K562 (cell line): ENCODE measurements at regions not wholly inside any gene's neighbourhood (a gene's known extent, or its start where the extent isn't known, plus 50 kb on each side); places are given as distances from the start of the nearest gene placed in this dataset.

Source experiments
- ATAC-seq: fragments of 200-7000 bp; cut with Tn5 transposase; 3 replicates; pipeline ENCODE4 v1.9.1; 2020; ENCODE audit warnings: moderate library complexity
- BruUV-seq: library from RNA; stranded (reverse); fragments of 400-500 nt; replicated peaks from 2 replicates; lab custom pipeline; 2021; lab: Mats Ljungman, UMichigan
- CTCF ChIA-PET: fragments of 300-600 bp; formaldehyde crosslinking; extraction: SDS; loops from one replicate; lab custom pipeline; 2021; ENCODE audit warnings: low intra/inter-chr PET ratio; lab: Yijun Ruan, JAX
- POLR2A ChIA-PET: fragments of 300-600, 350-650 bp; sonication (Branson Sonifier 250); formaldehyde crosslinking; extraction: SDS; loops from one replicate; lab custom pipeline; 2021; ENCODE audit warnings: antibody characterized with exemption, inconsistent platforms; lab: Yijun Ruan, JAX
- DNase-seq, 4 experiments: peaks; one replicate each; pipeline versions ENCODE4 v3.0.0 to v3.0.0-alpha.2; 2011 to 2018; ENCODE audit warnings: low spot score in 3 of 4, mixed read lengths in 3 of 4; ENCODE audit errors: extremely low read depth in 1 of 4
- FAIRE-seq: peaks from 2 replicates; lab custom pipeline; 2011; peaks lifted over from hg19 to GRCh38; lab: Jason Lieb, UNC
- H2AFZ ChIP-seq: 2 replicates; pipeline ENCODE4 v1.6.0; 2011; ENCODE audit warnings: low read depth, low read length, control low read depth, inconsistent platforms
- H3K27ac ChIP-seq: fragments of 200-600 bp; 3 replicates; pipeline ENCODE4 v1.8.0; 2011; ENCODE audit warnings: low read depth, mild to moderate bottlenecking, control low read depth, inconsistent platforms, low read length, moderate library complexity, mixed read lengths; ENCODE audit errors: extremely low read depth
- H3K27me3 ChIP-seq, 2 experiments: fragments of 300-600 bp in 1 of 2; 2 replicates in 1 of 2; 3 replicates in 1 of 2; pipeline versions ENCODE4 v1.6.0 to v1.8.0; 2011; ENCODE audit warnings: inconsistent platforms in 2 of 2, low read length in 2 of 2, mild to moderate bottlenecking in 1 of 2, mixed read lengths in 1 of 2, moderate library complexity in 1 of 2; ENCODE audit not compliant: control insufficient read depth in 2 of 2, insufficient read depth in 2 of 2
- H3K36me3 ChIP-seq: fragments of 300-600 bp; 3 replicates; pipeline ENCODE4 v1.8.0; 2011; ENCODE audit warnings: mild to moderate bottlenecking, low read length, inconsistent platforms; ENCODE audit not compliant: control insufficient read depth, insufficient read depth
- H3K4me1 ChIP-seq, 2 experiments: fragments of 200-600 bp in 1 of 2; replicated peaks in 1 of 2; 2 replicates in 1 of 2; 3 replicates in 1 of 2; pipeline versions ENCODE4 v1.5.1 to v1.8.0; 2011; ENCODE audit warnings: inconsistent platforms in 2 of 2, low read length in 2 of 2, mild to moderate bottlenecking in 1 of 2, mixed read lengths in 1 of 2, moderate library complexity in 1 of 2; ENCODE audit not compliant: control insufficient read depth in 2 of 2, insufficient read depth in 2 of 2
- H3K4me2 ChIP-seq: 2 replicates; pipeline ENCODE4 v1.6.1; 2011; ENCODE audit warnings: low read length, control low read depth, inconsistent platforms, mixed read lengths; ENCODE audit not compliant: insufficient read depth
- H3K4me3 ChIP-seq: fragments of 200-600 bp; sonication (generic), shearing (Covaris generic); 2 replicates; pipeline ENCODE4 v1.5.1; 2016; ENCODE audit warnings: control low read depth, inconsistent platforms
- H3K79me2 ChIP-seq: fragments of 200-600 bp; 3 replicates; pipeline ENCODE4 v1.8.0; 2011; ENCODE audit warnings: low read length, inconsistent platforms; ENCODE audit not compliant: control insufficient read depth, insufficient read depth
- H3K9ac ChIP-seq, 2 experiments: 2 replicates each; pipeline versions ENCODE4 v1.6.0 to v1.6.1; 2011; ENCODE audit warnings: low read depth in 2 of 2, low read length in 2 of 2, control low read depth in 1 of 2, inconsistent platforms in 1 of 2, mild to moderate bottlenecking in 1 of 2, mixed read lengths in 1 of 2; ENCODE audit not compliant: insufficient read depth in 1 of 2
- H3K9me1 ChIP-seq: one replicate; pipeline ENCODE4 v1.6.0; 2011; ENCODE audit warnings: inconsistent platforms, mild to moderate bottlenecking, low read length, moderate library complexity; ENCODE audit not compliant: control insufficient read depth, insufficient read depth
- H3K9me3 ChIP-seq: replicated peaks from 2 replicates; pipeline ENCODE4 v1.5.1; 2011; ENCODE audit warnings: low read depth, low read length, inconsistent platforms; ENCODE audit not compliant: control insufficient read depth, insufficient read depth
- H4K20me1 ChIP-seq: replicated peaks from 2 replicates; pipeline ENCODE4 v1.6.1; 2011; ENCODE audit warnings: low read length, inconsistent platforms, mixed read lengths; ENCODE audit not compliant: control insufficient read depth, insufficient read depth
- ATF7 ChIP-seq: fragments of 450-650 bp; IDR thresholded peaks from 2 replicates; pipeline ENCODE4 v1.7.1; 2014; ENCODE audit warnings: mild to moderate bottlenecking, moderate library complexity
- NBN ChIP-seq: fragments of 450-650 bp; IDR thresholded peaks from 2 replicates; pipeline ENCODE4 v1.6.1; 2016; ENCODE audit warnings: low read depth, mild to moderate bottlenecking
- RCOR1 ChIP-seq, 2 experiments: IDR thresholded peaks; 2 replicates each; pipeline ENCODE4 v1.6.1; 2012; ENCODE audit warnings: low read depth in 2 of 2, low read length in 2 of 2, borderline replicate concordance in 1 of 2, improper control_type of control experiment in 1 of 2
- ZNF347 ChIP-seq: fragments of 450-650 bp; formaldehyde crosslinking; IDR thresholded peaks from 2 replicates; pipeline ENCODE4 v1.4.0; 2020; ENCODE audit warnings: low read depth, mild to moderate bottlenecking, moderate library complexity
- WGBS: fragments of 100-300 bp; shearing (Covaris generic); methylation state at CpG from one replicate; pipeline ENCODE4 v1.1.6; 2016; ENCODE audit warnings: low coverage, mixed read lengths; ENCODE audit not compliant: insufficient coverage; ENCODE audit errors: missing lambda C conversion rate; 5-methylcytosine and 5-hydroxymethylcytosine counted together
- in situ Hi-C: fragments of 300-500 bp; cut with MboI; formaldehyde crosslinking; loops from 4 replicates; pipeline ENCODE4 v1.15.0; 2018; ENCODE audit warnings: inconsistent platforms, mixed read lengths
- intact Hi-C: fragments of 100-400 bp; cut with micrococcal nuclease; formaldehyde crosslinking; loops from 2 replicates; pipeline ENCODE4 v1.14.2; 2022
- TF ChIP-seq, protein P1 (sequence below): sonication (generic); formaldehyde crosslinking; IDR thresholded peaks from 2 replicates; pipeline ENCODE4 v1.8.0; 2023; ENCODE audit warnings: mild to moderate bottlenecking, missing genetic modification reagents
- TF ChIP-seq, protein P2 (sequence below): fragments of 250-450 bp; sonication (Bioruptor Pico); IDR thresholded peaks from 2 replicates; pipeline ENCODE4 v1.9.0; 2021; ENCODE audit warnings: mild to moderate bottlenecking

DNA sequence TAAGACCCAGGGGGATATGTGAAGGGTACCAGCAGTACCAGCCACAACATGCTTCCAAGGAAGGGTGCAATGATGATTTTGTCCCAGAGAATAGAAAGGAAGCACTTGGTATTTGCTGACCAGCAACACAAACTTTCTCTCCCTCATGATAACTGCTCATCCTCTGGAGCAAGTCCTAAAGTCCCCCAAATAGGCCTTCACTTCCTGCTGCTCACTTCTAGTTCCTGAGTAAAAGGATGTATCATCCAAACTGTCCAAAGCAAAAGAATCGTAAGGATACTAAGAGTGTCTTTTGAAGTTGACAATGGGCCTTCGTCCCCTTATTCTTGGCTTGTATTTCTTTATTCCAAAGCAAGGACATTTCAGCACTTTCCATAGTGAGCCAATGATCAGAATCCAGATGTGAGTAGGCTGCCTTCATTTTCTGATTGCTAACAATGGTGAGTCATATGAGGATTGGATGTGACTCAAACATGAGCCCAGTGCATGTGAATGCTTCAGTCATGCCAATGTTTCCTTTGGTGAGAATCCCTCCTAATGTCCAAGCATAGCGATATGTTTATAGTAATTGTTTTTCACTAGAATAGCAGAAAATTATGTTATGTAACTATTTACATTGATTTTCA, 243.4 kb upstream of the POU2AF2 start:
- Histone ChIP-seq H3K9ac (no peak overlapping the region), H3K36me3 (no peaks in the 10 kb centered on the region), H3K4me3 (no peak overlapping the region), H4K20me1 (no peaks in the 10 kb centered on the region), H3K4me2 (no peak overlapping the region), H3K9me3 (no peaks in the 10 kb centered on the region; the same call in 1 of the 2 replicates), H2AFZ (no peak overlapping the region), H3K79me2 (no peaks in the 10 kb centered on the region), H3K27me3 (no peaks in the 10 kb centered on the region), H3K4me1 (no peaks in the 10 kb centered on the region), H3K27ac (no peak overlapping the region), H3K9me1 (no peaks in the 10 kb centered on the region)
- TF ChIP-seq NBN (no peak), ZNF347 (CRISPR knock-in tag) (no peak), RCOR1 (IDR thresholded peaks at IDR 0.05; ENCODE audit: borderline replicate concordance in 1 of 2, low read depth in 2 of 2, low read length in 2 of 2) (no peak), ATF7 (no peak)
- TF ChIP-seq, protein P1, sequence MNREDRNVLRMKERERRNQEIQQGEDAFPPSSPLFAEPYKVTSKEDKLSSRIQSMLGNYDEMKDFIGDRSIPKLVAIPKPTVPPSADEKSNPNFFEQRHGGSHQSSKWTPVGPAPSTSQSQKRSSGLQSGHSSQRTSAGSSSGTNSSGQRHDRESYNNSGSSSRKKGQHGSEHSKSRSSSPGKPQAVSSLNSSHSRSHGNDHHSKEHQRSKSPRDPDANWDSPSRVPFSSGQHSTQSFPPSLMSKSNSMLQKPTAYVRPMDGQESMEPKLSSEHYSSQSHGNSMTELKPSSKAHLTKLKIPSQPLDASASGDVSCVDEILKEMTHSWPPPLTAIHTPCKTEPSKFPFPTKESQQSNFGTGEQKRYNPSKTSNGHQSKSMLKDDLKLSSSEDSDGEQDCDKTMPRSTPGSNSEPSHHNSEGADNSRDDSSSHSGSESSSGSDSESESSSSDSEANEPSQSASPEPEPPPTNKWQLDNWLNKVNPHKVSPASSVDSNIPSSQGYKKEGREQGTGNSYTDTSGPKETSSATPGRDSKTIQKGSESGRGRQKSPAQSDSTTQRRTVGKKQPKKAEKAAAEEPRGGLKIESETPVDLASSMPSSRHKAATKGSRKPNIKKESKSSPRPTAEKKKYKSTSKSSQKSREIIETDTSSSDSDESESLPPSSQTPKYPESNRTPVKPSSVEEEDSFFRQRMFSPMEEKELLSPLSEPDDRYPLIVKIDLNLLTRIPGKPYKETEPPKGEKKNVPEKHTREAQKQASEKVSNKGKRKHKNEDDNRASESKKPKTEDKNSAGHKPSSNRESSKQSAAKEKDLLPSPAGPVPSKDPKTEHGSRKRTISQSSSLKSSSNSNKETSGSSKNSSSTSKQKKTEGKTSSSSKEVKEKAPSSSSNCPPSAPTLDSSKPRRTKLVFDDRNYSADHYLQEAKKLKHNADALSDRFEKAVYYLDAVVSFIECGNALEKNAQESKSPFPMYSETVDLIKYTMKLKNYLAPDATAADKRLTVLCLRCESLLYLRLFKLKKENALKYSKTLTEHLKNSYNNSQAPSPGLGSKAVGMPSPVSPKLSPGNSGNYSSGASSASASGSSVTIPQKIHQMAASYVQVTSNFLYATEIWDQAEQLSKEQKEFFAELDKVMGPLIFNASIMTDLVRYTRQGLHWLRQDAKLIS (CRISPR knock-in tag): no peak
- TF ChIP-seq, protein P2, sequence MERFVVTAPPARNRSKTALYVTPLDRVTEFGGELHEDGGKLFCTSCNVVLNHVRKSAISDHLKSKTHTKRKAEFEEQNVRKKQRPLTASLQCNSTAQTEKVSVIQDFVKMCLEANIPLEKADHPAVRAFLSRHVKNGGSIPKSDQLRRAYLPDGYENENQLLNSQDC (CRISPR knock-in tag): no peak
- no TSS peak for BruUV-seq
- WGBS: 3% methylated on average over 3 of the region's 3 CpGs
- POLR2A ChIA-PET: no interaction called here
- in situ Hi-C loops (no loop called here), intact Hi-C loops (no loop called here)
- DNase-seq: no peak
- no peak for FAIRE-seq
- CTCF ChIA-PET: no interaction called here
- no peak for ATAC-seq
